Endothelial cell of umbilical vein (primary cell): ENCODE measurements at regions not wholly inside any gene's neighbourhood (a gene's known extent, or its start where the extent isn't known, plus 50 kb on each side); places are given as distances from the start of the nearest gene placed in this dataset.

Source experiments
- BruUV-seq: library from RNA; stranded (reverse); fragments of 400-500 nt; replicated peaks from 2 replicates; lab custom pipeline; 2021; lab: Mats Ljungman, UMichigan
- CTCF ChIA-PET: fragments of 300-600, 350-600 bp; sonication (Branson Sonifier 250); formaldehyde crosslinking; loops from one replicate; lab custom pipeline; 2021; ENCODE audit warnings: antibody characterized with exemption, inconsistent platforms; lab: Charles Lee
- POLR2A ChIA-PET: fragments of 300-600, 350-600 bp; sonication (Branson Sonifier 250); formaldehyde crosslinking; loops from one replicate; lab custom pipeline; 2021; ENCODE audit warnings: antibody characterized with exemption, inconsistent platforms; lab: Charles Lee
- DNase-seq: peaks from one replicate; pipeline ENCODE4 v3.0.0-alpha.2; 2011; ENCODE audit warnings: low read depth, low spot score
- FAIRE-seq: peaks from 2 replicates; lab custom pipeline; 2011; peaks lifted over from hg19 to GRCh38; lab: Jason Lieb, UNC
- H2AFZ ChIP-seq: 2 replicates; pipeline ENCODE4 v1.6.0; 2012; ENCODE audit warnings: low read depth, low read length, control low read depth, inconsistent platforms
- H3K27ac ChIP-seq: 2 replicates; pipeline ENCODE4 v1.5.1; 2011; ENCODE audit warnings: low read depth, mild to moderate bottlenecking, control low read depth, low read length, moderate library complexity; ENCODE audit not compliant: insufficient read depth
- H3K27me3 ChIP-seq, 2 experiments: 2 replicates each; pipeline versions ENCODE4 v1.6.0 to v1.6.1; 2011; ENCODE audit warnings: low read length in 2 of 2, mixed read lengths in 1 of 2; ENCODE audit not compliant: control insufficient read depth in 2 of 2, insufficient read depth in 2 of 2
- H3K36me3 ChIP-seq, 2 experiments: 2 replicates in 1 of 2; 3 replicates in 1 of 2; pipeline ENCODE4 v1.5.1; 2011; ENCODE audit warnings: low read length in 2 of 2, mild to moderate bottlenecking in 1 of 2, moderate library complexity in 1 of 2; ENCODE audit not compliant: control insufficient read depth in 2 of 2, insufficient read depth in 2 of 2; ENCODE audit errors: extremely low read depth in 1 of 2
- H3K4me1 ChIP-seq: 3 replicates; pipeline ENCODE4 v1.5.1; 2011; ENCODE audit warnings: mild to moderate bottlenecking, low read length; ENCODE audit not compliant: control insufficient read depth, insufficient read depth; ENCODE audit errors: extremely low read depth
- H3K4me2 ChIP-seq: 2 replicates; pipeline ENCODE4 v1.6.1; 2011; ENCODE audit warnings: low read length, control low read depth, mixed read lengths; ENCODE audit not compliant: insufficient read depth
- H3K4me3 ChIP-seq, 3 experiments: fragments of 200-600 bp in 1 of 3; sonication (generic), shearing (Covaris generic) in 1 of 3; replicated peaks in 1 of 3; 2 replicates each; pipeline ENCODE4 v1.5.1; 2011 to 2016; ENCODE audit warnings: control low read depth in 3 of 3, low read length in 3 of 3, mild to moderate bottlenecking in 2 of 3, inconsistent platforms in 1 of 3, low read depth in 1 of 3, moderate library complexity in 1 of 3; ENCODE audit not compliant: insufficient read depth in 1 of 3
- H3K79me2 ChIP-seq: 2 replicates; pipeline ENCODE4 v1.6.0; 2012; ENCODE audit warnings: low read length, inconsistent platforms; ENCODE audit not compliant: control insufficient read depth, insufficient read depth
- H3K9ac ChIP-seq: replicated peaks from 2 replicates; pipeline ENCODE3; 2011; ENCODE audit warnings: low read length, control low read depth; ENCODE audit not compliant: insufficient read depth; ENCODE audit errors: extremely low read depth
- H3K9me1 ChIP-seq: replicated peaks from 3 replicates; pipeline ENCODE4 v1.6.0; 2011; ENCODE audit warnings: mild to moderate bottlenecking, low read length; ENCODE audit not compliant: control insufficient read depth, insufficient read depth; ENCODE audit errors: extremely low read depth
- H3K9me3 ChIP-seq: replicated peaks from 2 replicates; pipeline ENCODE4 v1.5.1; 2012; ENCODE audit warnings: low read length, inconsistent platforms; ENCODE audit not compliant: control insufficient read depth, insufficient read depth
- H4K20me1 ChIP-seq: replicated peaks from 2 replicates; pipeline ENCODE3; 2011; ENCODE audit warnings: mild to moderate bottlenecking, low read length; ENCODE audit not compliant: control insufficient read depth, insufficient read depth; ENCODE audit errors: extremely low read depth
- EZH2 ChIP-seq: IDR thresholded peaks from 2 replicates; pipeline ENCODE4 v1.6.1; 2012; ENCODE audit warnings: borderline replicate concordance, low read depth, mild to moderate bottlenecking, moderate library complexity, low read length, inconsistent platforms; ENCODE audit not compliant: severe bottlenecking
- FOS ChIP-seq: IDR thresholded peaks from 2 replicates; pipeline ENCODE4 v1.6.1; 2011; ENCODE audit warnings: mild to moderate bottlenecking, low read length, moderate library complexity, borderline replicate concordance; ENCODE audit not compliant: insufficient read depth
- GATA2 ChIP-seq: IDR thresholded peaks from 2 replicates; pipeline ENCODE4 v1.7.0; 2011; ENCODE audit warnings: low read depth, mild to moderate bottlenecking, moderate library complexity, mixed read lengths, low read length; ENCODE audit not compliant: insufficient read length, insufficient read depth
- JUN ChIP-seq: IDR thresholded peaks from 2 replicates; pipeline ENCODE4 v1.6.1; 2011; ENCODE audit warnings: borderline replicate concordance, low read depth; ENCODE audit not compliant: insufficient read length, insufficient read depth
- MAX ChIP-seq: IDR thresholded peaks from 2 replicates; pipeline ENCODE4 v1.6.1; 2011; ENCODE audit not compliant: insufficient read depth, insufficient read length
- MYC ChIP-seq: IDR thresholded peaks from one replicate; pipeline ENCODE4 v1.6.1; 2011; ENCODE audit warnings: mild to moderate bottlenecking, low read depth, low read length
- POLR2A ChIP-seq: IDR thresholded peaks from 2 replicates; pipeline ENCODE4 v1.6.1; 2012; ENCODE audit warnings: low read depth, mild to moderate bottlenecking, control low read depth, low read length
- POLR2AphosphoS5 ChIP-seq: IDR thresholded peaks from 2 replicates; pipeline ENCODE4 v1.6.1; 2012; ENCODE audit warnings: low read depth, mild to moderate bottlenecking, control low read depth, low read length, moderate library complexity; ENCODE audit not compliant: insufficient read depth
- dilution Hi-C: fragments of 300-500 bp; cut with MboI; formaldehyde crosslinking; loops from one replicate; pipeline ENCODE4 v1.15.0; 2019; ENCODE audit warnings: low sequenced_read_pairs; ENCODE audit not compliant: extremely low pct_ligation_motif_present
- intact Hi-C: fragments of 100-400 bp; cut with micrococcal nuclease; formaldehyde crosslinking; loops from one replicate; pipeline ENCODE4 v1.10.0; 2022
- TF ChIP-seq, protein P1 (sequence below), 2 donors: IDR thresholded peaks; 1 replicate in 1 of 2; 2 replicates in 1 of 2; pipeline ENCODE4 v1.5.1; 2011; ENCODE audit warnings: low read length in 2 of 2, mild to moderate bottlenecking in 2 of 2, moderate library complexity in 2 of 2, control low read depth in 1 of 2, inconsistent platforms in 1 of 2, low read depth in 1 of 2; ENCODE audit not compliant: insufficient read depth in 1 of 2; ENCODE audit errors: extremely low read depth in 1 of 2

DNA sequence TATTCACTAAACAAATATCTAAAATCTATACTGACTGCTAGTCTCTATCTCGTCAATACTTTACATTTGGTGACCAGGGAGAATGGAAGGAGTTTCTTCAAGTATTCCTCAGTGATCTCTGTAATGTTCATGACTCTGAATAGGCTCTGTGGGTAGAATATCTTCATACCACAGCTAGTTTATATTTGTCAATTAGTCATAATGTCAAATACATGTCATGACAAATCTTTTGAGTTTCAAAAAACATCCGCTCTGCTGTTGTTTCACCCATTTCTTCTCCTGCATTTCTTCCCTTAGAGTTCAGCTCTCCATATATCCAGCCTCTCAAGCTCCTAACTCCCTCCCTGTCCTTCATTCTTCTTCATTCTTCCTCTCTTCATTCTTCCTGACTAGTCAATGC lies 206.5 kb upstream of the FANCL start:
- Histone ChIP-seq H3K36me3 (no peaks in the 10 kb centered on the region), H3K9me3 (no peaks in the 10 kb centered on the region), H3K27ac (no peak overlapping the region), H3K4me3 (no peak overlapping the region), H3K27me3 (peaks cover 1 to 6% of the 10 kb centered on the region in 2 experiments), H2AFZ (peak overlapping the region; percentile 48), H4K20me1 (no peaks in the 10 kb centered on the region), H3K9me1 (no peaks in the 10 kb centered on the region), H3K9ac (no peak overlapping the region), H3K79me2 (no peaks in the 10 kb centered on the region), H3K4me2 (no peak overlapping the region), H3K4me1 (no peaks in the 10 kb centered on the region)
- intact Hi-C loops (loop anchor here (10.0 kb wide), 1 partner anchor 403 kb away; the partner anchor contains the start of gene VRK2), dilution Hi-C loops (no loop called here)
- ChIA-PET CTCF (interaction anchor here (0.6 to 10.0 kb wide), 32 partner anchors 8 to 727 kb away, joined by 3 to 231 read pairs (median 4); no protein-coding TSS in a partner anchor), POLR2A (no interaction called here)
- FAIRE-seq, result no peak
- BruUV-seq, result no TSS peak
- DNase-seq, result no peak
- TF ChIP-seq MYC, result no peak
- TF ChIP-seq FOS, result no peak
- TF ChIP-seq MAX, result no peak
- no peak for TF ChIP-seq POLR2A
- no peak for TF ChIP-seq GATA2
- no peak for TF ChIP-seq EZH2
- TF ChIP-seq POLR2AphosphoS5, result no peak
- TF ChIP-seq JUN, result no peak
- TF ChIP-seq, protein P1, sequence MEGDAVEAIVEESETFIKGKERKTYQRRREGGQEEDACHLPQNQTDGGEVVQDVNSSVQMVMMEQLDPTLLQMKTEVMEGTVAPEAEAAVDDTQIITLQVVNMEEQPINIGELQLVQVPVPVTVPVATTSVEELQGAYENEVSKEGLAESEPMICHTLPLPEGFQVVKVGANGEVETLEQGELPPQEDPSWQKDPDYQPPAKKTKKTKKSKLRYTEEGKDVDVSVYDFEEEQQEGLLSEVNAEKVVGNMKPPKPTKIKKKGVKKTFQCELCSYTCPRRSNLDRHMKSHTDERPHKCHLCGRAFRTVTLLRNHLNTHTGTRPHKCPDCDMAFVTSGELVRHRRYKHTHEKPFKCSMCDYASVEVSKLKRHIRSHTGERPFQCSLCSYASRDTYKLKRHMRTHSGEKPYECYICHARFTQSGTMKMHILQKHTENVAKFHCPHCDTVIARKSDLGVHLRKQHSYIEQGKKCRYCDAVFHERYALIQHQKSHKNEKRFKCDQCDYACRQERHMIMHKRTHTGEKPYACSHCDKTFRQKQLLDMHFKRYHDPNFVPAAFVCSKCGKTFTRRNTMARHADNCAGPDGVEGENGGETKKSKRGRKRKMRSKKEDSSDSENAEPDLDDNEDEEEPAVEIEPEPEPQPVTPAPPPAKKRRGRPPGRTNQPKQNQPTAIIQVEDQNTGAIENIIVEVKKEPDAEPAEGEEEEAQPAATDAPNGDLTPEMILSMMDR (IDR thresholded peaks at IDR 0.05; ENCODE audit: extremely low read depth in 1 of 2, insufficient read depth in 1 of 2, low read depth in 1 of 2, low read length in 2 of 2), result no peak
